Glutamatergic neuron (in vitro differentiated cells): ENCODE measurements at regions not wholly inside any gene's neighbourhood (a gene's known extent, or its start where the extent isn't known, plus 50 kb on each side); places are given as distances from the start of the nearest gene placed in this dataset.
"Not testable (repeated sequence)": the region's sequence is repeated elsewhere in the genome, so short reads cannot be mapped to it uniquely, and the experiment has no call there.

Experiments
- DNase-seq: peaks from one replicate; pipeline ENCODE4 v3.0.0; 2022
- H3K27ac Mint-ChIP-seq: one replicate; pipeline ENCODE4 v1.8.0; 2020; ENCODE audit warnings: mild to moderate bottlenecking, mixed read lengths, inconsistent platforms; ENCODE audit not compliant: unreplicated experiment
- H3K27me3 Mint-ChIP-seq: one replicate; pipeline ENCODE4 v1.8.0; 2020; ENCODE audit warnings: mild to moderate bottlenecking, moderate library complexity, mixed read lengths, inconsistent platforms; ENCODE audit not compliant: unreplicated experiment
- H3K36me3 Mint-ChIP-seq: one replicate; pipeline ENCODE4 v1.8.0; 2020; ENCODE audit warnings: mild to moderate bottlenecking, mixed read lengths, inconsistent platforms; ENCODE audit not compliant: unreplicated experiment
- H3K4me1 Mint-ChIP-seq: one replicate; pipeline ENCODE4 v1.8.0; 2020; ENCODE audit warnings: mild to moderate bottlenecking, low read depth, mixed read lengths, inconsistent platforms; ENCODE audit not compliant: unreplicated experiment
- H3K4me3 Mint-ChIP-seq: one replicate; pipeline ENCODE4 v1.8.0; 2020; ENCODE audit warnings: mild to moderate bottlenecking, mixed read lengths, inconsistent platforms; ENCODE audit not compliant: unreplicated experiment
- H3K9me3 Mint-ChIP-seq: one replicate; pipeline ENCODE4 v1.8.0; 2020; ENCODE audit warnings: mild to moderate bottlenecking, moderate library complexity, mixed read lengths, inconsistent platforms; ENCODE audit not compliant: unreplicated experiment
- TF ChIP-seq, protein P1 (sequence below): fragments of 200-600 bp; sonication (generic); IDR thresholded peaks from one replicate; pipeline ENCODE4 v1.5.0; 2021; ENCODE audit not compliant: partially characterized antibody, unreplicated experiment

DNA sequence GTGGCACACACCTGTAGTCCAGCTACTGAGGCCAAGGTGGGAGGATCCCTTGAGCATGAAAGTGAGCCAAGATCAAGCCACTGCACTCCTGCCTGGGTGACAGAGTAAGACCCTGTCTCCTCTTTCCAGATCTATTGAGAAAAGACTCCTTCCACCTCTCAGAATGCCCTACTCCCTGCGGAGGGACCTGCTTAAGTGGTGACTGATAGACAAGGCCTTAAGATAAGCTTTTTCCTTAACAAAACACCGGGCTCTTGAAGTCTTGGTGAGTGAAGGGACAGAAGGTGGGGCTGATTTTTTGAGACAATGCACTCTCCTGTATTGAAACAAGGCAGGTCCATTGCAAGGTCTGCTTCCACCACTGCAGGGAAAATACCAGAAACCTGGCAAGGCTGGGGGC, 338.4 kb upstream of the FRG2C start:
- Mint-ChIP-seq H3K9me3 (peaks cover 4% of the 10 kb centered on the region), H3K27ac (no peak overlapping the region), H3K27me3 (peaks cover 9% of the 10 kb centered on the region), H3K4me1 (peaks cover 25% of the 10 kb centered on the region), H3K36me3 (no peaks in the 10 kb centered on the region), H3K4me3 (no peak overlapping the region)
- TF ChIP-seq, protein P1, sequence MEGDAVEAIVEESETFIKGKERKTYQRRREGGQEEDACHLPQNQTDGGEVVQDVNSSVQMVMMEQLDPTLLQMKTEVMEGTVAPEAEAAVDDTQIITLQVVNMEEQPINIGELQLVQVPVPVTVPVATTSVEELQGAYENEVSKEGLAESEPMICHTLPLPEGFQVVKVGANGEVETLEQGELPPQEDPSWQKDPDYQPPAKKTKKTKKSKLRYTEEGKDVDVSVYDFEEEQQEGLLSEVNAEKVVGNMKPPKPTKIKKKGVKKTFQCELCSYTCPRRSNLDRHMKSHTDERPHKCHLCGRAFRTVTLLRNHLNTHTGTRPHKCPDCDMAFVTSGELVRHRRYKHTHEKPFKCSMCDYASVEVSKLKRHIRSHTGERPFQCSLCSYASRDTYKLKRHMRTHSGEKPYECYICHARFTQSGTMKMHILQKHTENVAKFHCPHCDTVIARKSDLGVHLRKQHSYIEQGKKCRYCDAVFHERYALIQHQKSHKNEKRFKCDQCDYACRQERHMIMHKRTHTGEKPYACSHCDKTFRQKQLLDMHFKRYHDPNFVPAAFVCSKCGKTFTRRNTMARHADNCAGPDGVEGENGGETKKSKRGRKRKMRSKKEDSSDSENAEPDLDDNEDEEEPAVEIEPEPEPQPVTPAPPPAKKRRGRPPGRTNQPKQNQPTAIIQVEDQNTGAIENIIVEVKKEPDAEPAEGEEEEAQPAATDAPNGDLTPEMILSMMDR, result no peak
- DNase-seq, result no peak

DNA sequence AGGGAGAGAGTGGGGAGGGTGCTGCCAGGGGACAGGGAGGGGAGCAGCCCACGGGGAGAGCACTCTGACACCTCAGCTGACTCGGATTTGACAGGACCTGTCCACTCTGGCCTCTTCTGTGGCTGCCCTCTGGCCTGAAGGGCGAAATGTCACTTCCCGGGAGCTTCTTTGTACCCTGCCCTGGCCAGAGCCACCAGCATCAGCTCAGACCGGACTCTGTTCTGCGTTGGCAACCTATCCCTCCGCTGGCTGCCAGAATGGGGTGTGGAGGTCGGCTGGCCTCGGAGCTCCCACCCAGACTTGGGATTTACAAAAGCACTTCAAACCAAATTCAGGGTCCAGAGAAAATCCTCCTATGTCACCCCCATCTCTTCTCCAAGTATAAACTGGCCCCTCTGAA, 336.7 kb upstream of the FRG2C start:
- TF ChIP-seq, protein P1, result no peak
- H3K27ac Mint-ChIP-seq, result no peak overlapping the region
- no peak overlapping the region for H3K4me3 Mint-ChIP-seq
- peaks cover 1% of the 10 kb centered on the region for H3K9me3 Mint-ChIP-seq
- peaks cover 27% of the 10 kb centered on the region for H3K4me1 Mint-ChIP-seq
- peaks cover 8% of the 10 kb centered on the region for H3K27me3 Mint-ChIP-seq
- no peaks in the 10 kb centered on the region for H3K36me3 Mint-ChIP-seq
- no peak for DNase-seq

DNA sequence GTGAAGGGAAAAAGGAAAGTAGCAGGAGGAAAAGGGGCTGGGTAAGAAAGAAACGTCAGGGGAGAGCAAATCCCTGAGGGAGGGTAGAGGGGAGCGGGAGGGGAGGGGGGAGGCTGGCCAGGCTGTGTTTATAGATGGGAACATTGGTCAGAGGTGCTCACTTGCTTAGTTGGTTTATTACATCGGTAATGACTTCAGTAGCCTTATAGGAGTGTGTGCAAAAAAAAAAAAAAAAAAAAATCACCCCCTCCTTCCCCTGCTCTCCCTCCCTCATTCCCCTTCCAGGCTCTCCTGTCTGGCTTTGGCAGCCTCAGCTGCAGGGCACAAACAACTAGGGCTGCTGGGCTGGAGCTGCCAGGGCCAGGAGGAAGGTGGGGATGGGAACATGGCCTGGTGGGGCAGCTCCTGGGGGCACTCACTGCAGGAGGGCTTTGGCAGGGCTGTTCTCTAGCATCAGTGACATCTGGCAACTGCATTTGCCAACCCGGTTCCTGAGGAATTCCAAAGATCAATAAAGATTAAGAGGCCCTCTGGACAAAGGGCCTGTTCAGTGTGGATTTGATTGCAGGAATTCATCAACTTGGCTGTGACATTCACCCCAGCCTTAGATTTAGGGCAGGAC, 334.5 kb upstream of the FRG2C start:
- Mint-ChIP-seq H3K9me3 (peaks cover 1% of the 10 kb centered on the region), H3K4me1 (peaks cover 23% of the 10 kb centered on the region), H3K27ac (no peak overlapping the region)

DNA sequence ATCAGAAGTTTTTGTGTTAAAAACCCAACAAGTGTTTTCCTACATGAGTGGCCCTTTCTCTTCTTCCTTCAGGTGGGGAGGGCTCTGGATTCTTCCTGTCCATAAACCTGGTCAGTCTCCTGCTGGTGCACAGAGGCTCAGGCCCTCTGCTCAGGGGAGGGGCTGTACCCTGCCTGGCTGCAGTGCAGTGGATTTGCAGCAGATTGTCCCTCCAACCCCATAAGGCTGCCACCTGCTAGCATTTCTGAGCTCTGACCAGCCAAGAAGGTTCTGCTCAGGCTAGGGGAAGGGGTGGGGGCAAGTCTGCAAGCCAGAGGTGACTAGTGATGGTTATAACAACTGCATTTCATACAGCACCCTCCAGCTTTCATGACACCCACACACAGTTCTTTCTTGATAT, 333.7 kb upstream of the FRG2C start:
- H3K4me3 Mint-ChIP-seq, DNase-seq, H3K9me3 Mint-ChIP-seq, H3K36me3 Mint-ChIP-seq, H3K27me3 Mint-ChIP-seq: not testable (repeated sequence)
- Mint-ChIP-seq H3K27ac (peak overlapping the region; percentile 68), H3K4me1 (peaks cover 23% of the 10 kb centered on the region)

More for the DNA sequence above, 334.5 kb upstream of the FRG2C start:
- Mint-ChIP-seq H3K4me3 (no peak overlapping the region), H3K36me3 (peaks cover 5% of the 10 kb centered on the region), H3K27me3 (peaks cover 8% of the 10 kb centered on the region)
- DNase-seq, result no peak
- TF ChIP-seq, protein P1, result no peak

DNA sequence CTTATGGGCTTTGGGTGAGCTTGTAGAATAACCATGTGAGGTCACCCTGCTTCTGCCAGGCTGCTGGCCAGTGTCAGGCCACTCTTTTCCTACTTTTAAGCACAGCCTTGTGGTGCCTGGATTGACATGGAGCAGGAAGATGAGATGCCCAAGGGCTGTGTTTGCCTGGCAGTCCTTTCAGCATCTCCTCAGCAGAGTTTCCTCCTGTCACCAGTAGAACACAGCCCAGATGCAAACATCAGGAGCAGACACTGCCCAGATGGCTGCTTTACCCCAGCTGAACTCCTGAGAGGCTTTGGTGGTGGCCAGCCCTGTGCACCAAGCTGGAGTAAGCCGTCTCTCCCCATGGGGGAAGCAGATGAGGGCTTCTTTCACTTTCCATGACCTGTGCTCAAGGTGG, 332.0 kb upstream of the FRG2C start:
- H3K9me3 Mint-ChIP-seq, H3K27ac Mint-ChIP-seq, H3K27me3 Mint-ChIP-seq, DNase-seq, H3K4me3 Mint-ChIP-seq: not testable (repeated sequence)
- Mint-ChIP-seq H3K36me3 (peaks cover 10% of the 10 kb centered on the region), H3K4me1 (peaks cover 17% of the 10 kb centered on the region)

DNA sequence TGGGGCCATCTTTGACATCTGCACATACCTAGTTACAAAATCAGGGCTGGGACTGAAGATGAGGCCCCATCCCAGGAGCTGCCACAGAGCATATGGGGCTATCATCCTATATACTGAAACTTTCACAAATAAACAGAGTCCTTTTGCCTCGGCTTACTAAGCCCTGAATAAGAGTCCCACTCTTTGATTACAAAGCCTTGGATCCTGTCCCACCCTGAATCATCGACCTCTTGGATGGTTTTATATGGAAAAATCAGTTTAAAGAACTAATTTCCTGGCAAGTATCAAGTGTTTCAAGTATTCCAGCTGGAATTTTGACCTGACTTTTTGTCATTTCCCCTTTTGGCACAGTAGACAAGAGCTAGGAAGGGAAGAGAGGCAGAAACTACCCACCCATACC, 331.3 kb upstream of the FRG2C start:
- TF ChIP-seq, protein P1, result no peak
- H3K4me3 Mint-ChIP-seq, result no peak overlapping the region
- DNase-seq, result no peak
- H3K4me1 Mint-ChIP-seq, result peaks cover 17% of the 10 kb centered on the region
- H3K27ac Mint-ChIP-seq, result no peak overlapping the region
- H3K9me3 Mint-ChIP-seq, result peaks cover 5% of the 10 kb centered on the region
- peaks cover 9% of the 10 kb centered on the region for H3K27me3 Mint-ChIP-seq
- H3K36me3 Mint-ChIP-seq, result peaks cover 10% of the 10 kb centered on the region
